CD14-positive monocyte (primary cell): ENCODE measurements at regions not wholly inside any gene's neighbourhood (a gene's known extent, or its start where the extent isn't known, plus 50 kb on each side); places are given as distances from the start of the nearest gene placed in this dataset.

ENCODE experiments used
- DNase-seq, 3 donors: peaks; one replicate each; pipeline ENCODE4 v3.0.0-alpha.2; 2011 to 2022
- H2AFZ ChIP-seq: 2 replicates; pipeline ENCODE4 v1.6.0; 2012; ENCODE audit warnings: mild to moderate bottlenecking, low read depth, low read length, inconsistent platforms; ENCODE audit not compliant: insufficient read depth, poor library complexity, severe bottlenecking
- H3K27ac ChIP-seq, 2 donors: 1 replicate in 1 of 2; 2 replicates in 1 of 2; pipeline ENCODE4 v1.5.1; 2012 to 2013; ENCODE audit warnings: low read length in 2 of 2, control low read depth in 1 of 2, inconsistent platforms in 1 of 2, low read depth in 1 of 2, mild to moderate bottlenecking in 1 of 2
- H3K27me3 ChIP-seq, 2 donors: one replicate each; pipeline versions ENCODE4 v1.6.0 to v1.6.1; 2011 to 2013; ENCODE audit warnings: low read length in 2 of 2; ENCODE audit not compliant: control insufficient read depth in 2 of 2, insufficient read depth in 2 of 2
- H3K36me3 ChIP-seq, 2 donors: replicated peaks in 1 of 2; 1 replicate in 1 of 2; 2 replicates in 1 of 2; pipeline versions ENCODE4 v1.5.1 to v1.6.1; 2012 to 2013; ENCODE audit warnings: low read length in 2 of 2, control low read depth in 1 of 2, inconsistent platforms in 1 of 2, mild to moderate bottlenecking in 1 of 2; ENCODE audit not compliant: insufficient read depth in 2 of 2, control insufficient read depth in 1 of 2
- H3K4me1 ChIP-seq, 2 donors: 1 replicate in 1 of 2; 2 replicates in 1 of 2; pipeline versions ENCODE4 v1.5.1 to v1.6.1; 2012 to 2013; ENCODE audit warnings: low read length in 2 of 2, control low read depth in 1 of 2, inconsistent platforms in 1 of 2, mild to moderate bottlenecking in 1 of 2, moderate library complexity in 1 of 2; ENCODE audit not compliant: insufficient read depth in 2 of 2, control insufficient read depth in 1 of 2
- H3K4me2 ChIP-seq: replicated peaks from 2 replicates; pipeline ENCODE3; 2012; ENCODE audit warnings: low read length, moderate library complexity, mild to moderate bottlenecking; ENCODE audit not compliant: poor library complexity, severe bottlenecking; ENCODE audit errors: extremely low read depth
- H3K4me3 ChIP-seq, 3 experiments: fragments of 200-600 bp in 1 of 3; sonication (generic) in 1 of 3; replicated peaks in 1 of 3; 1 replicate in 2 of 3; 2 replicates in 1 of 3; pipeline ENCODE4 v1.5.1; 2011 to 2013; ENCODE audit warnings: low read length in 3 of 3, mild to moderate bottlenecking in 3 of 3, control low read depth in 2 of 3, low read depth in 2 of 3, inconsistent platforms in 1 of 3, moderate library complexity in 1 of 3
- H3K79me2 ChIP-seq: 2 replicates; pipeline ENCODE4 v1.6.0; 2012; ENCODE audit warnings: mild to moderate bottlenecking, control low read depth, inconsistent platforms, low read length, moderate library complexity; ENCODE audit not compliant: insufficient read depth
- H3K9ac ChIP-seq: 2 replicates; pipeline ENCODE4 v1.6.0; 2017; ENCODE audit warnings: low read length, mild to moderate bottlenecking; ENCODE audit not compliant: insufficient read depth, poor library complexity, severe bottlenecking
- H3K9me3 ChIP-seq, 2 donors: replicated peaks in 1 of 2; 1 replicate in 1 of 2; 2 replicates in 1 of 2; pipeline versions ENCODE4 v1.5.1 to v1.6.1; 2012 to 2013; ENCODE audit warnings: low read length in 2 of 2, control low read depth in 1 of 2; ENCODE audit not compliant: control insufficient read depth in 1 of 2, insufficient read depth in 1 of 2
- H4K20me1 ChIP-seq: 2 replicates; pipeline ENCODE4 v1.6.0; 2012; ENCODE audit warnings: mild to moderate bottlenecking, low read length, control low read depth, moderate library complexity; ENCODE audit not compliant: insufficient read depth
- H3K27ac Mint-ChIP-seq, 7 donors: one replicate each; pipeline ENCODE4 v1.8.0; 2020; ENCODE audit warnings: mild to moderate bottlenecking in 7 of 7, mixed read lengths in 7 of 7, moderate library complexity in 6 of 7, inconsistent platforms in 2 of 7
- H3K27me3 Mint-ChIP-seq, 3 donors: one replicate each; pipeline ENCODE4 v1.8.0; 2021 to 2022; ENCODE audit warnings: low read depth in 3 of 3, mild to moderate bottlenecking in 3 of 3, mixed read lengths in 3 of 3, moderate library complexity in 3 of 3, inconsistent platforms in 1 of 3
- H3K36me3 Mint-ChIP-seq, 2 donors: one replicate each; pipeline ENCODE4 v1.8.0; 2020; ENCODE audit warnings: mixed read lengths in 2 of 2, inconsistent platforms in 1 of 2, mild to moderate bottlenecking in 1 of 2
- H3K4me1 Mint-ChIP-seq: one replicate; pipeline ENCODE4 v1.8.0; 2020; ENCODE audit warnings: mild to moderate bottlenecking, mixed read lengths
- H3K4me3 Mint-ChIP-seq, 2 donors: one replicate each; pipeline ENCODE4 v1.8.0; 2020; ENCODE audit warnings: mild to moderate bottlenecking in 2 of 2, mixed read lengths in 2 of 2, moderate library complexity in 1 of 2
- H3K9me3 Mint-ChIP-seq, 7 donors: one replicate each; pipeline ENCODE4 v1.8.0; 2020 to 2022; ENCODE audit warnings: mixed read lengths in 7 of 7, mild to moderate bottlenecking in 6 of 7, moderate library complexity in 6 of 7, inconsistent platforms in 2 of 7
- WGBS: methylation state at CpG from one replicate; pipeline ENCODE4 v1.1.5; 2013; ENCODE audit warnings: missing lambda C conversion rate; ENCODE audit not compliant: insufficient coverage; 5-methylcytosine and 5-hydroxymethylcytosine counted together
- intact Hi-C, 2 donors: fragments of 100-400 bp; cut with micrococcal nuclease; formaldehyde crosslinking; loops; one replicate each; pipeline versions ENCODE4 v1.15.0 to v1.15.1; 2023
- TF ChIP-seq, protein P1 (sequence below): fragments of 200-600 bp; IDR thresholded peaks from one replicate; pipeline ENCODE4 v1.8.0; 2022; ENCODE audit warnings: antibody characterized with exemption, mild to moderate bottlenecking

DNA sequence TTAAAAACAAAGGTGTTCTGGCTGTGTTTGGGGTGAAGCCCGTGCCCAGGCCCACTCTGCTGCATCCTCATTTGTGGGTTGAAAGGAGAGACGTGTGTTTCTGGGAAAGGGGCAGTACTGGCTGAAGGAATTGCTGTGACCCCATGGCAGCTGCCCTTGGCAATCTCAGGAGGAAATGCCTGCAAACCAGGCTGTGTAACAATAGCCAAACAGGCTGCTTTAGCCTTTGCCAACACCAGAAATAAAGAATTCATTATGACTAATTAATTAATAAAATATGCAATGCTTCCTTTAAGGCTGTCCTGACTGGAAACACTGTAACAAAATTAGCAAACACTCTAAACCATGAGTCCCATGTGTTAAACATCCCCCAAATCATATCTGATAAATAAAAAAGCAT lies 53.0 kb upstream of the KRR1 start:
- no CpG with 5 or more reads among the region's 2 CpGs for WGBS
- H2AFZ ChIP-seq = no peak overlapping the region
- no peak overlapping the region for H3K4me2 ChIP-seq
- H3K36me3 Mint-ChIP-seq = no peaks in the 10 kb centered on the region
- H3K4me3 Mint-ChIP-seq = no peak overlapping the region
- H3K4me3 ChIP-seq = no peak overlapping the region
- H3K79me2 ChIP-seq = no peaks in the 10 kb centered on the region
- H3K27ac Mint-ChIP-seq = no peak overlapping the region
- no peaks in the 10 kb centered on the region for H3K36me3 ChIP-seq
- DNase-seq = no peak
- H3K4me1 ChIP-seq = no peaks in the 10 kb centered on the region
- H3K27me3 Mint-ChIP-seq = peaks cover 0 to 11% (median 3%) of the 10 kb centered on the region in 3 donors
- intact Hi-C loops = no loop called here
- TF ChIP-seq, protein P1, sequence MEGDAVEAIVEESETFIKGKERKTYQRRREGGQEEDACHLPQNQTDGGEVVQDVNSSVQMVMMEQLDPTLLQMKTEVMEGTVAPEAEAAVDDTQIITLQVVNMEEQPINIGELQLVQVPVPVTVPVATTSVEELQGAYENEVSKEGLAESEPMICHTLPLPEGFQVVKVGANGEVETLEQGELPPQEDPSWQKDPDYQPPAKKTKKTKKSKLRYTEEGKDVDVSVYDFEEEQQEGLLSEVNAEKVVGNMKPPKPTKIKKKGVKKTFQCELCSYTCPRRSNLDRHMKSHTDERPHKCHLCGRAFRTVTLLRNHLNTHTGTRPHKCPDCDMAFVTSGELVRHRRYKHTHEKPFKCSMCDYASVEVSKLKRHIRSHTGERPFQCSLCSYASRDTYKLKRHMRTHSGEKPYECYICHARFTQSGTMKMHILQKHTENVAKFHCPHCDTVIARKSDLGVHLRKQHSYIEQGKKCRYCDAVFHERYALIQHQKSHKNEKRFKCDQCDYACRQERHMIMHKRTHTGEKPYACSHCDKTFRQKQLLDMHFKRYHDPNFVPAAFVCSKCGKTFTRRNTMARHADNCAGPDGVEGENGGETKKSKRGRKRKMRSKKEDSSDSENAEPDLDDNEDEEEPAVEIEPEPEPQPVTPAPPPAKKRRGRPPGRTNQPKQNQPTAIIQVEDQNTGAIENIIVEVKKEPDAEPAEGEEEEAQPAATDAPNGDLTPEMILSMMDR = no peak
- peaks cover 0 to 3% of the 10 kb centered on the region in 2 donors for H3K27me3 ChIP-seq
- H4K20me1 ChIP-seq = no peaks in the 10 kb centered on the region
- no peaks in the 10 kb centered on the region for H3K4me1 Mint-ChIP-seq
- H3K27ac ChIP-seq = no peak overlapping the region
- no peak overlapping the region for H3K9ac ChIP-seq
- H3K9me3 Mint-ChIP-seq = peaks cover 0 to 4% (median 0%) of the 10 kb centered on the region in 7 donors
- no peaks in the 10 kb centered on the region for H3K9me3 ChIP-seq

DNA sequence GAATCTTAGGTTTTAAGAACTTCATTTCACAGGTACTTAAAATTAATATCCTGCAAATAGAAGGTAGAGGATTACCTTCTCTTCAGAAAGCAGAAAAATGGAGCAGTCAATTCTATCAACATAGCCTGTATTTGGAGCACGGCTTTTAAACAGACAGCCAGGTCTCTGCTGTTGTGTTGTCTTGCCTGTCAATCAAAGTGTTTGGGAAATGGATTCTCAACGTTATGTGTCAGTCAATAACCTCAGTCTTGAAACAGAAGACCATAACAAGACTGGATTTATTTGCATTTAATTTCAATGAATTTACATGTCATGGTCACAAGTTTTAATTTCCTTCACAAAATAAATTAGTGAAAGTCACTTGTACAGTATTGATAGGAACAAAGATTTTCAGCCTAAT lies 51.9 kb upstream of the KRR1 start:
- intact Hi-C loops = no loop called here
- peaks cover 0 to 11% (median 3%) of the 10 kb centered on the region in 3 donors for H3K27me3 Mint-ChIP-seq
- TF ChIP-seq, protein P1 = no peak

More for the DNA sequence above, 51.9 kb upstream of the KRR1 start:
- Histone ChIP-seq H3K79me2 (no peaks in the 10 kb centered on the region), H3K27me3 (peaks cover 0 to 3% of the 10 kb centered on the region in 2 donors), H2AFZ (no peak overlapping the region), H3K4me2 (no peak overlapping the region), H3K4me1 (no peaks in the 10 kb centered on the region), H3K9ac (no peak overlapping the region), H4K20me1 (no peaks in the 10 kb centered on the region), H3K36me3 (no peaks in the 10 kb centered on the region), H3K4me3 (no peak overlapping the region), H3K27ac (no peak overlapping the region), H3K9me3 (no peaks in the 10 kb centered on the region)
- no peaks in the 10 kb centered on the region for H3K4me1 Mint-ChIP-seq
- DNase-seq = no peak
- H3K9me3 Mint-ChIP-seq = peaks cover 0 to 4% (median 0%) of the 10 kb centered on the region in 7 donors
- no peak overlapping the region for H3K27ac Mint-ChIP-seq
- no CpG with 5 or more reads among the region's 2 CpGs for WGBS
- H3K36me3 Mint-ChIP-seq = no peaks in the 10 kb centered on the region
- no peak overlapping the region for H3K4me3 Mint-ChIP-seq
